Kidney (tissue), 13 donors: ENCODE measurements at regions not wholly inside any gene's neighbourhood (a gene's known extent, or its start where the extent isn't known, plus 50 kb on each side); places are given as distances from the start of the nearest gene placed in this dataset.
A peak's percentile ranks its signal among the peaks of the same experiment; 100 is the strongest.

ENCODE experiments used
- DNase-seq, 5 donors: peaks; one replicate each; pipeline ENCODE4 v3.0.0-alpha.2; 2013 to 2020
- FAIRE-seq: peaks from 2 replicates; lab custom pipeline; 2012; peaks lifted over from hg19 to GRCh38; lab: Jason Lieb, UNC
- H3K27ac ChIP-seq, 2 donors: one replicate each; pipeline ENCODE4 v1.7.0; 2013; ENCODE audit warnings: low read depth in 2 of 2, low read length in 2 of 2, inconsistent platforms in 1 of 2
- H3K27me3 ChIP-seq: one replicate; pipeline ENCODE4 v1.7.1; 2013; ENCODE audit warnings: low read length, inconsistent platforms; ENCODE audit not compliant: control insufficient read depth, insufficient read depth
- H3K36me3 ChIP-seq, 3 donors: one replicate each; pipeline versions ENCODE4 v1.7.0 to v1.7.1; 2013; ENCODE audit warnings: low read length in 3 of 3, control low read depth in 1 of 3, inconsistent platforms in 1 of 3; ENCODE audit not compliant: insufficient read depth in 3 of 3, control insufficient read depth in 2 of 3
- H3K4me1 ChIP-seq, 3 donors: one replicate each; pipeline versions ENCODE4 v1.7.0 to v1.7.1; 2013; ENCODE audit warnings: low read length in 3 of 3, inconsistent platforms in 1 of 3, low read depth in 1 of 3; ENCODE audit not compliant: control insufficient read depth in 2 of 3, insufficient read depth in 2 of 3
- H3K4me3 ChIP-seq, 3 donors: one replicate each; pipeline versions ENCODE4 v1.7.0 to v1.8.1; 2013; ENCODE audit warnings: low read length in 3 of 3, control low read depth in 1 of 3, inconsistent platforms in 1 of 3
- H3K9ac ChIP-seq, 3 donors: one replicate each; pipeline versions ENCODE4 v1.7.0 to v1.7.1; 2013; ENCODE audit warnings: low read length in 3 of 3, control low read depth in 1 of 3, inconsistent platforms in 1 of 3
- H3K9me3 ChIP-seq, 3 donors: one replicate each; pipeline versions ENCODE4 v1.7.0 to v1.7.1; 2013; ENCODE audit warnings: low read length in 3 of 3, control low read depth in 1 of 3, inconsistent platforms in 1 of 3; ENCODE audit not compliant: control insufficient read depth in 2 of 3, insufficient read depth in 1 of 3
- intact Hi-C: fragments of 100-400 bp; cut with DNase I; formaldehyde crosslinking; loops from one replicate; pipeline ENCODE4 v1.11.1; 2022
- TF ChIP-seq, protein P1 (sequence below): IDR thresholded peaks from 3 replicates; pipeline ENCODE4 v1.5.1; 2012; ENCODE audit warnings: mild to moderate bottlenecking, moderate library complexity, borderline replicate concordance; ENCODE audit not compliant: insufficient read depth; ENCODE audit errors: extremely low read depth
- donor health status: control.
- donor health status: control.
- donor health status: control.
- donor health status: control.
- donor health status: control.
- donor health status: DM: yes; HTN: yes; CAD: no.
- donor health status: Normal renal cell carcinoma (clear cell type).

- Histone ChIP-seq H3K4me3 (no peak overlapping the region), H3K9me3 (no peaks in the 10 kb centered on the region), H3K9ac (peak overlapping the region in 1 of 3 donors; percentile 43), H3K36me3 (no peaks in the 10 kb centered on the region), H3K27me3 (no peaks in the 10 kb centered on the region), H3K4me1 (peaks cover 0 to 12% (median 0%) of the 10 kb centered on the region in 3 donors), H3K27ac (peak overlapping the region; percentile 57 to 83)
- TF ChIP-seq, protein P1, sequence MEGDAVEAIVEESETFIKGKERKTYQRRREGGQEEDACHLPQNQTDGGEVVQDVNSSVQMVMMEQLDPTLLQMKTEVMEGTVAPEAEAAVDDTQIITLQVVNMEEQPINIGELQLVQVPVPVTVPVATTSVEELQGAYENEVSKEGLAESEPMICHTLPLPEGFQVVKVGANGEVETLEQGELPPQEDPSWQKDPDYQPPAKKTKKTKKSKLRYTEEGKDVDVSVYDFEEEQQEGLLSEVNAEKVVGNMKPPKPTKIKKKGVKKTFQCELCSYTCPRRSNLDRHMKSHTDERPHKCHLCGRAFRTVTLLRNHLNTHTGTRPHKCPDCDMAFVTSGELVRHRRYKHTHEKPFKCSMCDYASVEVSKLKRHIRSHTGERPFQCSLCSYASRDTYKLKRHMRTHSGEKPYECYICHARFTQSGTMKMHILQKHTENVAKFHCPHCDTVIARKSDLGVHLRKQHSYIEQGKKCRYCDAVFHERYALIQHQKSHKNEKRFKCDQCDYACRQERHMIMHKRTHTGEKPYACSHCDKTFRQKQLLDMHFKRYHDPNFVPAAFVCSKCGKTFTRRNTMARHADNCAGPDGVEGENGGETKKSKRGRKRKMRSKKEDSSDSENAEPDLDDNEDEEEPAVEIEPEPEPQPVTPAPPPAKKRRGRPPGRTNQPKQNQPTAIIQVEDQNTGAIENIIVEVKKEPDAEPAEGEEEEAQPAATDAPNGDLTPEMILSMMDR, result no peak
- intact Hi-C loops, result no loop called here
- FAIRE-seq (no peak), DNase-seq (peak in 2 of 5 donors; percentile 25 to 89)
Measured at GRCh38 chr17:77601054-77601979, 357.2 kb upstream of the TNRC6C start.

GRCh38 chr17:77602062-77602746 is 356.3 kb upstream of the TNRC6C start:
- no peaks in the 10 kb centered on the region for H3K36me3 ChIP-seq
- H3K27me3 ChIP-seq, result no peaks in the 10 kb centered on the region
- H3K4me3 ChIP-seq, result no peak overlapping the region
- TF ChIP-seq, protein P1, result no peak
- H3K9ac ChIP-seq, result peak overlapping the region in 1 of 3 donors; percentile 43
- intact Hi-C loops, result no loop called here
- peak in 1 of 5 donors; percentile 18 for DNase-seq
- FAIRE-seq, result no peak
- peak overlapping the region; percentile 51 to 72 for H3K27ac ChIP-seq
- H3K4me1 ChIP-seq, result peaks cover 0 to 12% (median 0%) of the 10 kb centered on the region in 3 donors
- no peaks in the 10 kb centered on the region for H3K9me3 ChIP-seq

- TF ChIP-seq, protein P1, result no peak
- intact Hi-C loops, result no loop called here
- H3K36me3 ChIP-seq, result no peaks in the 10 kb centered on the region
- H3K27me3 ChIP-seq, result no peaks in the 10 kb centered on the region
- H3K4me3 ChIP-seq, result no peak overlapping the region
- H3K9ac ChIP-seq, result no peak overlapping the region
- FAIRE-seq, result no peak
- peak overlapping the region; percentile 51 to 72 for H3K27ac ChIP-seq
- peak in 1 of 5 donors; percentile 24 for DNase-seq
- peaks cover 0 to 12% (median 0%) of the 10 kb centered on the region in 3 donors for H3K4me1 ChIP-seq
- H3K9me3 ChIP-seq, result no peaks in the 10 kb centered on the region
Measured at GRCh38 chr17:77602883-77603640, 355.4 kb upstream of the TNRC6C start.
